GM23338 (cell line): ENCODE measurements at regions not wholly inside any gene's neighbourhood (a gene's known extent, or its start where the extent isn't known, plus 50 kb on each side); places are given as distances from the start of the nearest gene placed in this dataset.

Source experiments
- ATAC-seq: fragments of 200-7000 bp; cut with Tn5 transposase; 3 replicates; pipeline ENCODE4 v1.9.1; 2020
- DNase-seq: peaks from one replicate; pipeline ENCODE4 v3.0.0-alpha.2; 2015; ENCODE audit warnings: low spot score
- H2AFZ ChIP-seq: fragments of 200-600 bp; sonication (generic); 2 replicates; pipeline ENCODE4 v1.8.0; 2016; ENCODE audit warnings: antibody characterized with exemption, mild to moderate bottlenecking, moderate library complexity
- H3F3A ChIP-seq: fragments of 200-600 bp; sonication (generic); replicated peaks from 2 replicates; pipeline ENCODE4 v1.8.0; 2017; ENCODE audit warnings: antibody characterized with exemption, mixed run types, low read depth
- H3K27ac ChIP-seq: fragments of 200-600 bp; sonication (generic); 2 replicates; pipeline ENCODE4 v1.6.1; 2016; ENCODE audit warnings: low read depth
- H3K27me3 ChIP-seq: fragments of 200-600 bp; sonication (generic); 2 replicates; pipeline ENCODE4 v1.8.0; 2016; ENCODE audit warnings: mild to moderate bottlenecking, mixed run types, moderate library complexity; ENCODE audit not compliant: insufficient read depth
- H3K36me3 ChIP-seq: fragments of 200-600 bp; sonication (generic); 2 replicates; pipeline ENCODE4 v1.8.0; 2016; ENCODE audit warnings: mild to moderate bottlenecking; ENCODE audit not compliant: insufficient read depth
- H3K4me1 ChIP-seq: fragments of 200-600 bp; sonication (generic); 2 replicates; pipeline ENCODE4 v1.8.0; 2016; ENCODE audit warnings: mild to moderate bottlenecking, moderate library complexity; ENCODE audit not compliant: insufficient read depth
- H3K4me2 ChIP-seq: fragments of 200-600 bp; sonication (generic); 2 replicates; pipeline ENCODE4 v1.7.1; 2017; ENCODE audit warnings: mixed run types
- H3K4me3 ChIP-seq: fragments of 200-600 bp; sonication (generic); 2 replicates; pipeline ENCODE4 v1.6.1; 2016; ENCODE audit warnings: mixed run types
- H3K79me2 ChIP-seq: fragments of 200-600 bp; sonication (generic); replicated peaks from 2 replicates; pipeline ENCODE4 v1.8.0; 2017; ENCODE audit warnings: mild to moderate bottlenecking; ENCODE audit not compliant: insufficient read depth
- H3K9me2 ChIP-seq: fragments of 200-600 bp; sonication (generic); 2 replicates; pipeline ENCODE4 v1.8.0; 2017; ENCODE audit not compliant: insufficient read depth
- H4K20me1 ChIP-seq: fragments of 200-600 bp; sonication (generic); replicated peaks from 2 replicates; pipeline ENCODE4 v1.8.0; 2017; ENCODE audit warnings: mild to moderate bottlenecking; ENCODE audit not compliant: insufficient read depth
- H3K27ac Mint-ChIP-seq: 2 replicates; pipeline ENCODE4 v1.8.0; 2020; ENCODE audit warnings: inconsistent platforms, mild to moderate bottlenecking, moderate library complexity, mixed read lengths
- H3K27me3 Mint-ChIP-seq: 3 replicates; pipeline ENCODE4 v1.8.0; 2022; ENCODE audit warnings: low read depth, mild to moderate bottlenecking, moderate library complexity, mixed read lengths, inconsistent platforms; ENCODE audit not compliant: insufficient read depth, poor library complexity
- H3K36me3 Mint-ChIP-seq: 3 replicates; pipeline ENCODE4 v1.8.0; 2021; ENCODE audit warnings: low read depth, mild to moderate bottlenecking, inconsistent platforms, moderate library complexity, mixed read lengths
- H3K4me1 Mint-ChIP-seq: 3 replicates; pipeline ENCODE4 v1.8.0; 2020; ENCODE audit warnings: mild to moderate bottlenecking, inconsistent platforms, mixed read lengths
- H3K4me3 Mint-ChIP-seq: 3 replicates; pipeline ENCODE4 v1.8.0; 2021; ENCODE audit warnings: moderate library complexity, mild to moderate bottlenecking, inconsistent platforms, mixed read lengths
- H3K9me3 Mint-ChIP-seq: 3 replicates; pipeline ENCODE4 v1.8.0; 2020; ENCODE audit warnings: moderate library complexity, mild to moderate bottlenecking, inconsistent platforms, mixed read lengths
- EZH2 ChIP-seq: fragments of 200-600 bp; sonication (generic); IDR thresholded peaks from one replicate; pipeline ENCODE4 v1.8.0; 2017; ENCODE audit warnings: antibody characterized with exemption, mild to moderate bottlenecking, low read depth; ENCODE audit not compliant: unreplicated experiment
- JUNB ChIP-seq: IDR thresholded peaks from one replicate; pipeline ENCODE4 v1.6.1; 2016; ENCODE audit warnings: antibody characterized with exemption; ENCODE audit not compliant: unreplicated experiment
- NANOG ChIP-seq: IDR thresholded peaks from 2 replicates; pipeline ENCODE4 v1.6.1; 2016; ENCODE audit warnings: antibody characterized with exemption, borderline replicate concordance
- STAT1 ChIP-seq: IDR thresholded peaks from one replicate; pipeline ENCODE4 v1.6.1; 2016; ENCODE audit warnings: antibody characterized with exemption; ENCODE audit not compliant: unreplicated experiment
- ZNF114 ChIP-seq: fragments of 250-450 bp; sonication (Bioruptor Pico); IDR thresholded peaks from 2 replicates; pipeline ENCODE4 v1.5.0; 2020; ENCODE audit warnings: mild to moderate bottlenecking, moderate library complexity
- TF ChIP-seq, protein P1 (sequence below), 2 experiments: fragments of 200-600 bp in 1 of 2; sonication (generic) in 1 of 2; conservative IDR thresholded peaks; 2 replicates each; pipeline versions ENCODE4 v1.5.1 to v1.6.1; 2016 to 2017; ENCODE audit warnings: antibody characterized with exemption in 2 of 2, low read depth in 2 of 2, mild to moderate bottlenecking in 2 of 2, moderate library complexity in 1 of 2
- TF ChIP-seq, protein P2 (sequence below): IDR thresholded peaks from 2 replicates; pipeline ENCODE4 v1.6.1; 2016; ENCODE audit warnings: antibody characterized with exemption
- TF ChIP-seq, protein P3 (sequence below): fragments of 250-450 bp; sonication (Bioruptor Pico); IDR thresholded peaks from 2 replicates; pipeline ENCODE4 v1.5.0; 2020; ENCODE audit warnings: mild to moderate bottlenecking, moderate library complexity

DNA sequence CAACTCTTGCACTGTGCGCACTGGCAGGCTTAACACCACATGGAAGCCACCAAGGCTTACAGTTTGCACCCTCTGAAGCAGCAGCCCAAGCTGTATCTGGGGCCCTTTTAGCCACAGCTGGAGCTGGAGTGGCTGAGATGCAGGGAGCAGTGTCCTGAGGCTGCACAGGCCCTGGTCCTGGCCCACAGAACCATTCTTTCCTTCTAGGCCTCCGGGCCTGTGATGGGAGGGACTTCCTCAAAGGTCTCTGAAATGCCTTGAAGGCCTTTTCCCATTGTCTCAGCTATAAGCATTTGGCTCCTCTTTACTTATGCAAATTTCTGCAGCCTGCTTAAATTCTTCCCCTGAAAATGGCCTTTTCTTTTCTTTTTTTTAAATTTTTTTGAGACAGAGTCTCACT, 104.4 kb upstream of the CPLX2 start:
- Histone ChIP-seq H3K9me2 (no peaks in the 10 kb centered on the region), H3F3A (no peaks in the 10 kb centered on the region), H3K4me2 (no peak overlapping the region), H3K79me2 (no peaks in the 10 kb centered on the region), H3K4me1 (no peaks in the 10 kb centered on the region), H3K36me3 (peaks cover 11% of the 10 kb centered on the region), H3K27ac (no peak overlapping the region), H2AFZ (no peak overlapping the region), H3K27me3 (peaks cover 6% of the 10 kb centered on the region), H4K20me1 (peaks cover 4% of the 10 kb centered on the region; the same call in 1 of the 2 replicates), H3K4me3 (no peak overlapping the region)
- Mint-ChIP-seq H3K9me3 (peaks cover 28% of the 10 kb centered on the region), H3K27ac (no peak overlapping the region), H3K4me1 (no peaks in the 10 kb centered on the region; the same call in 2 of the 3 replicates), H3K4me3 (no peak overlapping the region), H3K27me3 (peaks cover 2% of the 10 kb centered on the region), H3K36me3 (peaks cover 10% of the 10 kb centered on the region)
- ATAC-seq (no peak), DNase-seq (no peak)
- TF ChIP-seq, protein P1, sequence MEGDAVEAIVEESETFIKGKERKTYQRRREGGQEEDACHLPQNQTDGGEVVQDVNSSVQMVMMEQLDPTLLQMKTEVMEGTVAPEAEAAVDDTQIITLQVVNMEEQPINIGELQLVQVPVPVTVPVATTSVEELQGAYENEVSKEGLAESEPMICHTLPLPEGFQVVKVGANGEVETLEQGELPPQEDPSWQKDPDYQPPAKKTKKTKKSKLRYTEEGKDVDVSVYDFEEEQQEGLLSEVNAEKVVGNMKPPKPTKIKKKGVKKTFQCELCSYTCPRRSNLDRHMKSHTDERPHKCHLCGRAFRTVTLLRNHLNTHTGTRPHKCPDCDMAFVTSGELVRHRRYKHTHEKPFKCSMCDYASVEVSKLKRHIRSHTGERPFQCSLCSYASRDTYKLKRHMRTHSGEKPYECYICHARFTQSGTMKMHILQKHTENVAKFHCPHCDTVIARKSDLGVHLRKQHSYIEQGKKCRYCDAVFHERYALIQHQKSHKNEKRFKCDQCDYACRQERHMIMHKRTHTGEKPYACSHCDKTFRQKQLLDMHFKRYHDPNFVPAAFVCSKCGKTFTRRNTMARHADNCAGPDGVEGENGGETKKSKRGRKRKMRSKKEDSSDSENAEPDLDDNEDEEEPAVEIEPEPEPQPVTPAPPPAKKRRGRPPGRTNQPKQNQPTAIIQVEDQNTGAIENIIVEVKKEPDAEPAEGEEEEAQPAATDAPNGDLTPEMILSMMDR (conservative IDR thresholded peaks at IDR 0.05; ENCODE audit: low read depth in 2 of 2), result no peak
- TF ChIP-seq JUNB (no peak), ZNF114 (CRISPR knock-in tag) (no peak), EZH2 (no peak), NANOG (no peak), STAT1 (no peak)
- TF ChIP-seq, protein P2, sequence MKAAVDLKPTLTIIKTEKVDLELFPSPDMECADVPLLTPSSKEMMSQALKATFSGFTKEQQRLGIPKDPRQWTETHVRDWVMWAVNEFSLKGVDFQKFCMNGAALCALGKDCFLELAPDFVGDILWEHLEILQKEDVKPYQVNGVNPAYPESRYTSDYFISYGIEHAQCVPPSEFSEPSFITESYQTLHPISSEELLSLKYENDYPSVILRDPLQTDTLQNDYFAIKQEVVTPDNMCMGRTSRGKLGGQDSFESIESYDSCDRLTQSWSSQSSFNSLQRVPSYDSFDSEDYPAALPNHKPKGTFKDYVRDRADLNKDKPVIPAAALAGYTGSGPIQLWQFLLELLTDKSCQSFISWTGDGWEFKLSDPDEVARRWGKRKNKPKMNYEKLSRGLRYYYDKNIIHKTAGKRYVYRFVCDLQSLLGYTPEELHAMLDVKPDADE, result no peak

DNA sequence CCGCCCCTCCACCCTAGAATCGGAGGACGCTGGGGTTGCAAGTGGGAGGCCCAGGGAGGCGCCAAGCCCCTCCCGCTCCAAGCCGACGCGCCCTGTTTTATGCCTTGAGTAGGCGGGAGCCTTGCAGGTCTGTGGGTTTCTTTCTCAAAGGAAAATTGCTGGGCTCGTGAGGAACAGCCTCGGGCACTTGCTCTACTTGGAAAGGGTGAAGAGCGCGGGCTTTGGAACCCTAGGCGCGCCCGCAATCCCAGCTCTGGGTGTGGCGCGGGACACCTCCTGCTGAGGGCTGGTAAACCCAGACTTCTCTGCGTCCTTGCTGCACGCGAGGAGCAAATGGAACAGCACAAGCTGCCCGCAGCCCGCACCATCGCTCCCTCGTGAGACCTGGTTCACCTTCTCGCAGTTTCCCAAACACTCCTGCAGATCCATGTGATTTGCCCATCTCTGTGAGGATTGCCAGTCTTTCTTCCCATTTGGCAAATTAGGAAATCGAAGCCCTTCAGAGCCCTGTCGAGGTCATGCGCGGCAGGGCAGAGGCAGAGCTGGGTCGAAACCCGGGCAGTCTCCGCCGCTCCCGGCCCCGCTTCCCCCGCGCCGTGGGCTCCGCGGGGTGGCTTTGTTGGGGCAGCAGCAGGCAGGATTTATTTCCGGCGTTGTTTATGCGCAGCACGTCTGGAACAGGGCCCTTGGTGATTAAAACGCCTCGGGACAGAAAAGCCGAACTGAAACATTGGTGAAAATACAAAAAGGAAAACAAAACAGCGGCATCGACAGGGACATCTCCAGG, 98.4 kb upstream of the CPLX2 start:
- H3K27me3 ChIP-seq, result peaks cover 32% of the 10 kb centered on the region
- H3K79me2 ChIP-seq, result no peaks in the 10 kb centered on the region
- H3K4me2 ChIP-seq, result peak overlapping the region; percentile 93
- peaks cover 4% of the 10 kb centered on the region; the same call in 1 of the 2 replicates for H4K20me1 ChIP-seq
- H3K27ac ChIP-seq, result no peak overlapping the region
- peak overlapping the region; percentile 99 for H2AFZ ChIP-seq
- Mint-ChIP-seq H3K27ac (no peak overlapping the region), H3K4me3 (peak overlapping the region; percentile 65), H3K9me3 (peaks cover 2% of the 10 kb centered on the region), H3K27me3 (peaks cover 6% of the 10 kb centered on the region), H3K36me3 (no peaks in the 10 kb centered on the region), H3K4me1 (peaks cover 3% of the 10 kb centered on the region)
- H3F3A ChIP-seq, result no peaks in the 10 kb centered on the region
- no peaks in the 10 kb centered on the region for H3K9me2 ChIP-seq
- ATAC-seq (peak; percentile 78), DNase-seq (peak; percentile 60)
- H3K4me3 ChIP-seq, result peak overlapping the region; percentile 69
- H3K36me3 ChIP-seq, result peaks cover 2% of the 10 kb centered on the region; the same call in 1 of the 2 replicates
- peaks cover 11% of the 10 kb centered on the region; the same call in 1 of the 2 replicates for H3K4me1 ChIP-seq
- no peak for TF ChIP-seq NANOG
- TF ChIP-seq, protein P3, sequence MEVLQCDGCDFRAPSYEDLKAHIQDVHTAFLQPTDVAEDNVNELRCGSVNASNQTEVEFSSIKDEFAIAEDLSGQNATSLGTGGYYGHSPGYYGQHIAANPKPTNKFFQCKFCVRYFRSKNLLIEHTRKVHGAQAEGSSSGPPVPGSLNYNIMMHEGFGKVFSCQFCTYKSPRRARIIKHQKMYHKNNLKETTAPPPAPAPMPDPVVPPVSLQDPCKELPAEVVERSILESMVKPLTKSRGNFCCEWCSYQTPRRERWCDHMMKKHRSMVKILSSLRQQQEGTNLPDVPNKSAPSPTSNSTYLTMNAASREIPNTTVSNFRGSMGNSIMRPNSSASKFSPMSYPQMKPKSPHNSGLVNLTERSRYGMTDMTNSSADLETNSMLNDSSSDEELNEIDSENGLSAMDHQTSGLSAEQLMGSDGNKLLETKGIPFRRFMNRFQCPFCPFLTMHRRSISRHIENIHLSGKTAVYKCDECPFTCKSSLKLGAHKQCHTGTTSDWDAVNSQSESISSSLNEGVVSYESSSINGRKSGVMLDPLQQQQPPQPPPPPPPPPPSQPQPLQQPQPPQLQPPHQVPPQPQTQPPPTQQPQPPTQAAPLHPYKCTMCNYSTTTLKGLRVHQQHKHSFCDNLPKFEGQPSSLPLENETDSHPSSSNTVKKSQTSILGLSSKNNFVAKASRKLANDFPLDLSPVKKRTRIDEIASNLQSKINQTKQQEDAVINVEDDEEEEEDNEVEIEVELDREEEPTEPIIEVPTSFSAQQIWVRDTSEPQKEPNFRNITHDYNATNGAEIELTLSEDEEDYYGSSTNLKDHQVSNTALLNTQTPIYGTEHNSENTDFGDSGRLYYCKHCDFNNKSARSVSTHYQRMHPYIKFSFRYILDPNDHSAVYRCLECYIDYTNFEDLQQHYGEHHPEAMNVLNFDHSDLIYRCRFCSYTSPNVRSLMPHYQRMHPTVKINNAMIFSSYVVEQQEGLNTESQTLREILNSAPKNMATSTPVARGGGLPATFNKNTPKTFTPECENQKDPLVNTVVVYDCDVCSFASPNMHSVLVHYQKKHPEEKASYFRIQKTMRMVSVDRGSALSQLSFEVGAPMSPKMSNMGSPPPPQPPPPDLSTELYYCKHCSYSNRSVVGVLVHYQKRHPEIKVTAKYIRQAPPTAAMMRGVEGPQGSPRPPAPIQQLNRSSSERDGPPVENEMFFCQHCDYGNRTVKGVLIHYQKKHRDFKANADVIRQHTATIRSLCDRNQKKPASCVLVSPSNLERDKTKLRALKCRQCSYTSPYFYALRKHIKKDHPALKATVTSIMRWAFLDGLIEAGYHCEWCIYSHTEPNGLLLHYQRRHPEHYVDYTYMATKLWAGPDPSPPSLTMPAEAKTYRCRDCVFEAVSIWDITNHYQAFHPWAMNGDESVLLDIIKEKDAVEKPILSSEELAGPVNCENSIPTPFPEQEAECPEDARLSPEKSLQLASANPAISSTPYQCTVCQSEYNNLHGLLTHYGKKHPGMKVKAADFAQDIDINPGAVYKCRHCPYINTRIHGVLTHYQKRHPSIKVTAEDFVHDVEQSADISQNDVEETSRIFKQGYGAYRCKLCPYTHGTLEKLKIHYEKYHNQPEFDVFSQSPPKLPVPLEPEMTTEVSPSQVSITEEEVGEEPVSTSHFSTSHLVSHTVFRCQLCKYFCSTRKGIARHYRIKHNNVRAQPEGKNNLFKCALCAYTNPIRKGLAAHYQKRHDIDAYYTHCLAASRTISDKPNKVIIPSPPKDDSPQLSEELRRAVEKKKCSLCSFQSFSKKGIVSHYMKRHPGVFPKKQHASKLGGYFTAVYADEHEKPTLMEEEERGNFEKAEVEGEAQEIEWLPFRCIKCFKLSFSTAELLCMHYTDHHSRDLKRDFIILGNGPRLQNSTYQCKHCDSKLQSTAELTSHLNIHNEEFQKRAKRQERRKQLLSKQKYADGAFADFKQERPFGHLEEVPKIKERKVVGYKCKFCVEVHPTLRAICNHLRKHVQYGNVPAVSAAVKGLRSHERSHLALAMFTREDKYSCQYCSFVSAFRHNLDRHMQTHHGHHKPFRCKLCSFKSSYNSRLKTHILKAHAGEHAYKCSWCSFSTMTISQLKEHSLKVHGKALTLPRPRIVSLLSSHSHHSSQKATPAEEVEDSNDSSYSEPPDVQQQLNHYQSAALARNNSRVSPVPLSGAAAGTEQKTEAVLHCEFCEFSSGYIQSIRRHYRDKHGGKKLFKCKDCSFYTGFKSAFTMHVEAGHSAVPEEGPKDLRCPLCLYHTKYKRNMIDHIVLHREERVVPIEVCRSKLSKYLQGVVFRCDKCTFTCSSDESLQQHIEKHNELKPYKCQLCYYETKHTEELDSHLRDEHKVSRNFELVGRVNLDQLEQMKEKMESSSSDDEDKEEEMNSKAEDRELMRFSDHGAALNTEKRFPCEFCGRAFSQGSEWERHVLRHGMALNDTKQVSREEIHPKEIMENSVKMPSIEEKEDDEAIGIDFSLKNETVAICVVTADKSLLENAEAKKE (CRISPR knock-in tag), result no peak
